BJ (cell line): ENCODE measurements at regions not wholly inside any gene's neighbourhood (a gene's known extent, or its start where the extent isn't known, plus 50 kb on each side); places are given as distances from the start of the nearest gene placed in this dataset.

ENCODE experiments used
- CTCF ChIA-PET: fragments of 350-600 bp; formaldehyde crosslinking; extraction: SDS; loops from one replicate; lab custom pipeline; 2021; ENCODE audit warnings: antibody characterized with exemption, inconsistent platforms; lab: Yijun Ruan, JAX
- POLR2A ChIA-PET: fragments of 300-600 bp; sonication (Branson Sonifier 250); formaldehyde crosslinking; extraction: SDS; loops from one replicate; lab custom pipeline; 2021; ENCODE audit warnings: antibody characterized with exemption; lab: Charles Lee
- DNase-seq: peaks from one replicate; pipeline ENCODE4 v3.0.0-alpha.2; 2011; ENCODE audit warnings: low read depth
- H3K27me3 ChIP-seq: 2 replicates; pipeline ENCODE4 v1.6.0; 2011; ENCODE audit warnings: low read length; ENCODE audit not compliant: control insufficient read depth, insufficient read depth
- H3K36me3 ChIP-seq: 2 replicates; pipeline ENCODE4 v1.5.1; 2011; ENCODE audit warnings: low read length; ENCODE audit not compliant: control insufficient read depth, insufficient read depth
- H3K4me3 ChIP-seq: 2 replicates; pipeline ENCODE4 v1.5.1; 2011; ENCODE audit warnings: low read depth, mild to moderate bottlenecking, control low read depth, low read length
- CTCF ChIP-seq: IDR thresholded peaks from 2 replicates; pipeline ENCODE4 v1.5.1; 2011; ENCODE audit warnings: low read depth, mild to moderate bottlenecking, control low read depth, inconsistent platforms, low read length, moderate library complexity; ENCODE audit not compliant: insufficient read depth

GRCh38 chr17:68657166-68657565 is 56.0 kb upstream of the FAM20A start:
- ChIA-PET CTCF (no interaction called here), POLR2A (no interaction called here)
- H3K36me3 ChIP-seq = no peaks in the 10 kb centered on the region
- no peak for DNase-seq
- TF ChIP-seq CTCF = no peak
- H3K4me3 ChIP-seq = no peak overlapping the region
- no peaks in the 10 kb centered on the region for H3K27me3 ChIP-seq

- no peaks in the 10 kb centered on the region for H3K27me3 ChIP-seq
- CTCF ChIA-PET = no interaction called here
- H3K4me3 ChIP-seq = no peak overlapping the region
- no peaks in the 10 kb centered on the region for H3K36me3 ChIP-seq
- POLR2A ChIA-PET = no interaction called here
- DNase-seq = no peak
- TF ChIP-seq CTCF = no peak
Measured at GRCh38 chr17:68656666-68657065, 55.5 kb upstream of the FAM20A start.
